SU-DHL-6 (cell line): ENCODE measurements at regions not wholly inside any gene's neighbourhood (a gene's known extent, or its start where the extent isn't known, plus 50 kb on each side); places are given as distances from the start of the nearest gene placed in this dataset.

Experiments used
- CTCF ChIP-seq: fragments of 200-600 bp; sonication (generic); IDR thresholded peaks from one replicate; pipeline ENCODE4 v1.5.1; 2017; ENCODE audit warnings: antibody characterized with exemption, mild to moderate bottlenecking, low read length, moderate library complexity; ENCODE audit not compliant: insufficient read depth, poor library complexity, severe bottlenecking
- EZH2phosphoT487 ChIP-seq: fragments of 200-600 bp; sonication (generic), shearing (Covaris generic); conservative IDR thresholded peaks from 2 replicates; pipeline ENCODE4 v1.6.1; 2018; ENCODE audit warnings: mild to moderate bottlenecking, antibody characterized with exemption, low read length, moderate library complexity, mixed read lengths

DNA sequence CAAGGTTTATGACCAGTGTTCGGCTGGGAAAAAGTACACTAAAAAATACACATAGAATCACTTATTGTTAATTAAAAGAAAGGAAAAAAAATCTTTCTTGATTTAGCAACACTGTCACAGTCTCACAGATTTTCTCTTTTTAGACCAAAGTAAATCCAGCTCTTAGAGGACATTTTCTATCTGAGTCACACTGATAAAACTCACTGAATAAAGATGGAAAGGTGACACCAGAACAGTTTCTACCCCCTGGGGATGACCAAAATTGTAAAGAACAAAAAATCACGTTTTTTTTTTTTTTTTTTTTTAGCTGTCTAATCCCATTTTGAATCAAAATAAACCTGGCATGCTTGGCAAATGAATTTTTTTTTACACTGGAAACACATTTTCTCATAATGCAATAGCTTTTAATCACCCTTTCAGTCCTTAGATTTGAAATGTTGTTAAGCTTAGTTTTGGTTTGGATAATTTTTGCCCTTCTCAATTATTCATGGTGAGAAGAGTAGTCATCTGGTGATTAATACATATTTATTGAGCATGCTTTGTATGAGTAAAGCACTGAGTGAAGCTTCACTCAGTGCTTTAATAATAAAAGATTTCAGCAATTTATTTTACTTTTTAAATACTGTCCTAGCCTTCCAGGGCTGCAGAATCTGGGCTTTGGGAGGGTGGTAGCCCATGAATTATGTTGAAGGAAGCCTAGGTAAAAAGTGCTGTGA lies 886.3 kb downstream of the SLC4A3 start:
- TF ChIP-seq CTCF: no peak
- TF ChIP-seq EZH2phosphoT487: no peak
